Bronchial epithelial cell (primary cell): ENCODE measurements at regions not wholly inside any gene's neighbourhood (a gene's known extent, or its start where the extent isn't known, plus 50 kb on each side); places are given as distances from the start of the nearest gene placed in this dataset.

ENCODE experiments used
- DNase-seq: peaks from one replicate; pipeline ENCODE4 v3.0.0-alpha.2; 2010; ENCODE audit warnings: low read depth
- FAIRE-seq: peaks from 2 replicates; lab custom pipeline; 2011; peaks lifted over from hg19 to GRCh38; lab: Jason Lieb, UNC
- H3K27me3 ChIP-seq: 2 replicates; pipeline ENCODE4 v1.5.1; 2011; ENCODE audit warnings: low read length; ENCODE audit not compliant: control insufficient read depth, insufficient read depth
- H3K36me3 ChIP-seq: 2 replicates; pipeline ENCODE4 v1.5.1; 2011; ENCODE audit warnings: low read length; ENCODE audit not compliant: control insufficient read depth, insufficient read depth
- H3K4me3 ChIP-seq: 2 replicates; pipeline ENCODE4 v1.5.1; 2011; ENCODE audit warnings: mild to moderate bottlenecking, low read depth, low read length, control low read depth
- CTCF ChIP-seq: IDR thresholded peaks from 2 replicates; pipeline ENCODE4 v1.5.1; 2011; ENCODE audit warnings: mild to moderate bottlenecking, moderate library complexity, low read length, control low read depth, inconsistent platforms; ENCODE audit not compliant: insufficient read depth, severe bottlenecking

- no peak for DNase-seq
- Histone ChIP-seq H3K4me3 (no peak overlapping the region), H3K36me3 (no peaks in the 10 kb centered on the region), H3K27me3 (no peaks in the 10 kb centered on the region)
- FAIRE-seq = no peak
- TF ChIP-seq CTCF = no peak
Observed at GRCh38 chr1:87218618-87219017, 110.1 kb upstream of the LMO4 start.

- TF ChIP-seq CTCF = no peak
- no peak overlapping the region for H3K4me3 ChIP-seq
- H3K27me3 ChIP-seq = no peaks in the 10 kb centered on the region
- H3K36me3 ChIP-seq = no peaks in the 10 kb centered on the region
- DNase-seq (no peak), FAIRE-seq (no peak)
Observed at GRCh38 chr1:87219141-87219540, 109.5 kb upstream of the LMO4 start.

GRCh38 chr1:87219626-87220025 is 109.1 kb upstream of the LMO4 start:
- H3K4me3 ChIP-seq = no peak overlapping the region
- FAIRE-seq = no peak
- no peaks in the 10 kb centered on the region for H3K36me3 ChIP-seq
- no peaks in the 10 kb centered on the region for H3K27me3 ChIP-seq
- no peak for TF ChIP-seq CTCF
- peak; percentile 69 for DNase-seq

- peak; percentile 74 for DNase-seq
- Histone ChIP-seq H3K36me3 (no peaks in the 10 kb centered on the region), H3K4me3 (no peak overlapping the region), H3K27me3 (no peaks in the 10 kb centered on the region)
- TF ChIP-seq CTCF = no peak
- no peak for FAIRE-seq
Observed at GRCh38 chr1:87220993-87221392, 107.7 kb upstream of the LMO4 start.

- Histone ChIP-seq H3K36me3 (no peaks in the 10 kb centered on the region), H3K4me3 (no peak overlapping the region), H3K27me3 (no peaks in the 10 kb centered on the region)
- DNase-seq (peak; percentile 100), FAIRE-seq (no peak)
- no peak for TF ChIP-seq CTCF
Observed at GRCh38 chr1:87224201-87224600, 104.5 kb upstream of the LMO4 start.

GRCh38 chr1:87225171-87225570 is 103.5 kb upstream of the LMO4 start:
- no peak for DNase-seq
- Histone ChIP-seq H3K27me3 (no peaks in the 10 kb centered on the region), H3K4me3 (no peak overlapping the region), H3K36me3 (no peaks in the 10 kb centered on the region)
- FAIRE-seq = no peak
- TF ChIP-seq CTCF = no peak
